ENCODE measurements at regions not wholly inside any gene's neighbourhood (a gene's known extent, or its start where the extent isn't known, plus 50 kb on each side); places are given as distances from the start of the nearest gene placed in this dataset.

DNA sequence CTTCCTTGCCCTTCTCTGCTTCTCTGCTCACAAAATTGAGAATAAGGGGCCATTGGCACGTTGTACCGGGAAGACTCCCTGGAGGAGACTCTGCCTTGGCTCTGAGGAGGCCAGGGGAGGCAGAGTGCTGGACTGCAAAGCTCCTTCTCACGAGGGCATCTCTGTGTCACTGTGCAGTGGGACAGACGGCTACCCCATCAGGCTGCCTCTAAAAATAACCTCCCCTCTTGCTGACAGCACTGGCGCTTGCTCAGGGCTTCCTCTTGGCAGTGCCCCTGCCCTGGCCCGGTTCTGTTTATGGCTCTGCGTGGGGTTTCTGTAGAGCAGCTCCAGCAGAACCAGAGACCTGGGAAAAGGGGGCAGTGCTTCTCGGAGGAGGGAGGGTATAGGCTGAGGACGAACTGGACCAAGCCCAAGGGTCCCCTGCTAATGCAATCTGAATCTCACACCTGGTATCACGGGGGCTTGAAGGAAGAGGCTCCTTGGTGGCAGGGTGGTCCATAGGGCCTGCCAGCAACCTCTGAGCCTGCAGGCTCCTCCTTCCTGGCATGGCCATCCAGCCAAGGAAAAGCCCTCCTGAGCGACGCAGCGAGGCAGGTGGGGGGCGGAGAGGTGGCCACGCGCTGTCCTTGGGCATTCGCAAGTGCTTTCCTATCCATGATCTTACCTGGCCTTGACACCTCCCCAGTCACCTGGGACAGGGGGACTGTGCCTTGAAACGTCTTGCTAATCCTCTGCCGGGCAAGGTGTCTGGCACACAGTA is 63.3 kb upstream of the TLE3 start:
- TF ChIP-seq, protein P1, sequence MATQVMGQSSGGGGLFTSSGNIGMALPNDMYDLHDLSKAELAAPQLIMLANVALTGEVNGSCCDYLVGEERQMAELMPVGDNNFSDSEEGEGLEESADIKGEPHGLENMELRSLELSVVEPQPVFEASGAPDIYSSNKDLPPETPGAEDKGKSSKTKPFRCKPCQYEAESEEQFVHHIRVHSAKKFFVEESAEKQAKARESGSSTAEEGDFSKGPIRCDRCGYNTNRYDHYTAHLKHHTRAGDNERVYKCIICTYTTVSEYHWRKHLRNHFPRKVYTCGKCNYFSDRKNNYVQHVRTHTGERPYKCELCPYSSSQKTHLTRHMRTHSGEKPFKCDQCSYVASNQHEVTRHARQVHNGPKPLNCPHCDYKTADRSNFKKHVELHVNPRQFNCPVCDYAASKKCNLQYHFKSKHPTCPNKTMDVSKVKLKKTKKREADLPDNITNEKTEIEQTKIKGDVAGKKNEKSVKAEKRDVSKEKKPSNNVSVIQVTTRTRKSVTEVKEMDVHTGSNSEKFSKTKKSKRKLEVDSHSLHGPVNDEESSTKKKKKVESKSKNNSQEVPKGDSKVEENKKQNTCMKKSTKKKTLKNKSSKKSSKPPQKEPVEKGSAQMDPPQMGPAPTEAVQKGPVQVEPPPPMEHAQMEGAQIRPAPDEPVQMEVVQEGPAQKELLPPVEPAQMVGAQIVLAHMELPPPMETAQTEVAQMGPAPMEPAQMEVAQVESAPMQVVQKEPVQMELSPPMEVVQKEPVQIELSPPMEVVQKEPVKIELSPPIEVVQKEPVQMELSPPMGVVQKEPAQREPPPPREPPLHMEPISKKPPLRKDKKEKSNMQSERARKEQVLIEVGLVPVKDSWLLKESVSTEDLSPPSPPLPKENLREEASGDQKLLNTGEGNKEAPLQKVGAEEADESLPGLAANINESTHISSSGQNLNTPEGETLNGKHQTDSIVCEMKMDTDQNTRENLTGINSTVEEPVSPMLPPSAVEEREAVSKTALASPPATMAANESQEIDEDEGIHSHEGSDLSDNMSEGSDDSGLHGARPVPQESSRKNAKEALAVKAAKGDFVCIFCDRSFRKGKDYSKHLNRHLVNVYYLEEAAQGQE (IDR thresholded peaks at IDR 0.05; ENCODE audit: borderline replicate concordance) = no peak
- TF ChIP-seq RAD21 (conservative IDR thresholded peaks at IDR 0.05) = no peak
- TF ChIP-seq MXI1 (conservative IDR thresholded peaks at IDR 0.05; ENCODE audit: poor library complexity, severe bottlenecking) = no peak
- no peak for TF ChIP-seq EP300 (conservative IDR thresholded peaks at IDR 0.05; ENCODE audit: poor library complexity, severe bottlenecking)
- TF ChIP-seq POLR2AphosphoS5 (IDR thresholded peaks at IDR 0.05) = no peak
- TF ChIP-seq, protein P2, sequence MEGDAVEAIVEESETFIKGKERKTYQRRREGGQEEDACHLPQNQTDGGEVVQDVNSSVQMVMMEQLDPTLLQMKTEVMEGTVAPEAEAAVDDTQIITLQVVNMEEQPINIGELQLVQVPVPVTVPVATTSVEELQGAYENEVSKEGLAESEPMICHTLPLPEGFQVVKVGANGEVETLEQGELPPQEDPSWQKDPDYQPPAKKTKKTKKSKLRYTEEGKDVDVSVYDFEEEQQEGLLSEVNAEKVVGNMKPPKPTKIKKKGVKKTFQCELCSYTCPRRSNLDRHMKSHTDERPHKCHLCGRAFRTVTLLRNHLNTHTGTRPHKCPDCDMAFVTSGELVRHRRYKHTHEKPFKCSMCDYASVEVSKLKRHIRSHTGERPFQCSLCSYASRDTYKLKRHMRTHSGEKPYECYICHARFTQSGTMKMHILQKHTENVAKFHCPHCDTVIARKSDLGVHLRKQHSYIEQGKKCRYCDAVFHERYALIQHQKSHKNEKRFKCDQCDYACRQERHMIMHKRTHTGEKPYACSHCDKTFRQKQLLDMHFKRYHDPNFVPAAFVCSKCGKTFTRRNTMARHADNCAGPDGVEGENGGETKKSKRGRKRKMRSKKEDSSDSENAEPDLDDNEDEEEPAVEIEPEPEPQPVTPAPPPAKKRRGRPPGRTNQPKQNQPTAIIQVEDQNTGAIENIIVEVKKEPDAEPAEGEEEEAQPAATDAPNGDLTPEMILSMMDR (IDR thresholded peaks at IDR 0.05; ENCODE audit: poor library complexity, severe bottlenecking) = no peak
- no peak for TF ChIP-seq SMC3 (conservative IDR thresholded peaks at IDR 0.05; ENCODE audit: poor library complexity)
- TF ChIP-seq EZH2 (IDR thresholded peaks at IDR 0.05; ENCODE audit: borderline replicate concordance, insufficient read depth, low read length, poor library complexity, severe bottlenecking) = no peak
- TF ChIP-seq TAF1 (IDR thresholded peaks at IDR 0.05; ENCODE audit: low read depth) = no peak

DNA sequence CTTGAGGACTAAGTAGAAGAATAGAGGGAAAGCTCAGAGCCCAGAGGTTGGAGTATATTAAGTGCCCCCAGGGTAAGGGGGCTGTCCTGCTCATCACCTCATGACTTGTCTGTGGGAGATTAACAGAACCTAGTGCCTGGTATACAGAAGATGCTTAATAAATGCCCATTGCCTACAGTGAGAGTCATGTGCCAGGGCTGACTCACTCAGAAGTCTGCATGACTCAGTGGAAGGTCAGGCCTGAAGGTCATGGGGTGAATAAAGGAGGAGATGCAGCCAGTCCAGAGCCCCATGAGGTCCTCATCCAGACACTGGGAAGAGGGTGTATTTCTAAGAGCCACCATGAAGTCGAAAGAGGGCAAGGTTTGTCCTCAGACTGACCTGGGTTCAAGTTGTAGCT is 62.5 kb upstream of the TLE3 start:
- Histone ChIP-seq H3K9me3 (ENCODE audit: low read length) (no peaks in the 10 kb centered on the region), H3K27me3 (ENCODE audit: insufficient read depth, low read depth, low read length) (no peaks in the 10 kb centered on the region), H4K20me1 (ENCODE audit: insufficient read depth) (no peaks in the 10 kb centered on the region), H3K9ac (ENCODE audit: low read length) (no peak overlapping the region), H3K4me2 (ENCODE audit: low read length) (no peak overlapping the region), H3K27ac (ENCODE audit: low read length) (no peak overlapping the region), H3K4me3 (ENCODE audit: low read length) (no peak overlapping the region), H3K36me3 (ENCODE audit: insufficient read depth, low read length) (no peaks in the 10 kb centered on the region), H3K79me2 (replicated peaks; ENCODE audit: insufficient read depth, low read length) (no peaks in the 10 kb centered on the region), H3K9me2 (ENCODE audit: insufficient read depth, low read length) (no peaks in the 10 kb centered on the region), H3F3A (ENCODE audit: insufficient read depth, low read length, poor library complexity, severe bottlenecking) (no peaks in the 10 kb centered on the region), H2AFZ (ENCODE audit: low read depth, low read length) (no peak overlapping the region)
- TF ChIP-seq, protein P2 (IDR thresholded peaks at IDR 0.05; ENCODE audit: poor library complexity, severe bottlenecking) = no peak
- TF ChIP-seq RAD21 (conservative IDR thresholded peaks at IDR 0.05) (no peak), EP300 (conservative IDR thresholded peaks at IDR 0.05; ENCODE audit: poor library complexity, severe bottlenecking) (no peak), MXI1 (conservative IDR thresholded peaks at IDR 0.05; ENCODE audit: poor library complexity, severe bottlenecking) (no peak), SMC3 (conservative IDR thresholded peaks at IDR 0.05; ENCODE audit: poor library complexity) (no peak), TAF1 (IDR thresholded peaks at IDR 0.05; ENCODE audit: low read depth) (no peak), POLR2AphosphoS5 (IDR thresholded peaks at IDR 0.05) (no peak), EZH2 (IDR thresholded peaks at IDR 0.05; ENCODE audit: borderline replicate concordance, insufficient read depth, low read length, poor library complexity, severe bottlenecking) (no peak)
- TF ChIP-seq, protein P1 (IDR thresholded peaks at IDR 0.05; ENCODE audit: borderline replicate concordance) = no peak

More for the DNA sequence above, 63.3 kb upstream of the TLE3 start:
- H3K27ac ChIP-seq (ENCODE audit: low read length) = no peak overlapping the region
- no peaks in the 10 kb centered on the region for H3K36me3 ChIP-seq (ENCODE audit: insufficient read depth, low read length)
- H3K27me3 ChIP-seq (ENCODE audit: insufficient read depth, low read depth, low read length) = no peaks in the 10 kb centered on the region
- no peak overlapping the region for H2AFZ ChIP-seq (ENCODE audit: low read depth, low read length)
- H3K9me2 ChIP-seq (ENCODE audit: insufficient read depth, low read length) = no peaks in the 10 kb centered on the region
- H3K9ac ChIP-seq (ENCODE audit: low read length) = no peak overlapping the region
- no peaks in the 10 kb centered on the region for H3K79me2 ChIP-seq (replicated peaks; ENCODE audit: insufficient read depth, low read length)
- no peak overlapping the region for H3K4me2 ChIP-seq (ENCODE audit: low read length)
- H3F3A ChIP-seq (ENCODE audit: insufficient read depth, low read length, poor library complexity, severe bottlenecking) = no peaks in the 10 kb centered on the region
- no peaks in the 10 kb centered on the region for H3K9me3 ChIP-seq (ENCODE audit: low read length)
- no peak overlapping the region for H3K4me3 ChIP-seq (ENCODE audit: low read length)
- H4K20me1 ChIP-seq (ENCODE audit: insufficient read depth) = no peaks in the 10 kb centered on the region

All from neural cell (in vitro differentiated cells).